Loucy (cell line): ENCODE measurements at regions not wholly inside any gene's neighbourhood (a gene's known extent, or its start where the extent isn't known, plus 50 kb on each side); places are given as distances from the start of the nearest gene placed in this dataset.

ENCODE experiments used
- H2AFZ ChIP-seq: fragments of 200-600 bp; sonication (generic); 2 replicates; pipeline ENCODE4 v1.6.0; 2016; ENCODE audit warnings: antibody characterized with exemption, mild to moderate bottlenecking, low read length, moderate library complexity
- H3F3A ChIP-seq: fragments of 200-600 bp; 2 replicates; pipeline ENCODE4 v1.6.0; 2016; ENCODE audit warnings: antibody characterized with exemption, low read depth, mild to moderate bottlenecking
- H3K27me3 ChIP-seq: fragments of 200-600 bp; sonication (generic); 2 replicates; pipeline ENCODE4 v1.6.1; 2014; ENCODE audit warnings: low read length, mild to moderate bottlenecking; ENCODE audit not compliant: insufficient read depth, poor library complexity, severe bottlenecking
- H3K36me3 ChIP-seq: fragments of 200-600 bp; sonication (generic); 2 replicates; pipeline ENCODE4 v1.6.1; 2016; ENCODE audit warnings: low read length; ENCODE audit not compliant: insufficient read depth
- H3K4me1 ChIP-seq: fragments of 200-600 bp; sonication (generic); 2 replicates; pipeline ENCODE4 v1.5.1; 2014; ENCODE audit warnings: low read length, mild to moderate bottlenecking; ENCODE audit not compliant: insufficient read depth, poor library complexity, severe bottlenecking
- H3K4me2 ChIP-seq: fragments of 200-600 bp; sonication (generic); 2 replicates; pipeline ENCODE4 v1.6.0; 2014; ENCODE audit warnings: antibody characterized with exemption, low read length, low read depth, mild to moderate bottlenecking; ENCODE audit not compliant: poor library complexity, severe bottlenecking
- H3K4me3 ChIP-seq: fragments of 200-600 bp; sonication (generic); 2 replicates; pipeline ENCODE4 v1.5.1; 2014; ENCODE audit warnings: low read length, mild to moderate bottlenecking, mixed read lengths; ENCODE audit not compliant: poor library complexity, severe bottlenecking
- H3K79me2 ChIP-seq: fragments of 200-600 bp; sonication (generic); 2 replicates; pipeline ENCODE4 v1.6.1; 2014; ENCODE audit warnings: low read length; ENCODE audit not compliant: insufficient read depth
- H3K9ac ChIP-seq: fragments of 200-600 bp; sonication (generic); 2 replicates; pipeline ENCODE4 v1.6.0; 2014; ENCODE audit warnings: mild to moderate bottlenecking, low read depth, low read length, moderate library complexity; ENCODE audit not compliant: poor library complexity, severe bottlenecking
- H3K9me2 ChIP-seq: fragments of 200-600 bp; sonication (generic); replicated peaks from 2 replicates; pipeline ENCODE4 v1.6.1; 2016; ENCODE audit warnings: low read depth, low read length, mixed read lengths
- H3K9me3 ChIP-seq: fragments of 200-600 bp; sonication (generic); 2 replicates; pipeline ENCODE4 v1.6.1; 2014; ENCODE audit warnings: mild to moderate bottlenecking, antibody characterized with exemption, low read length, low read depth; ENCODE audit not compliant: insufficient read depth
- H4K20me1 ChIP-seq: fragments of 200-600 bp; sonication (generic); 2 replicates; pipeline ENCODE4 v1.6.0; 2014; ENCODE audit warnings: antibody characterized with exemption, low read length, mild to moderate bottlenecking; ENCODE audit not compliant: insufficient read depth, poor library complexity, severe bottlenecking
- EZH2phosphoT487 ChIP-seq: fragments of 200-600 bp; IDR thresholded peaks from 2 replicates; pipeline ENCODE4 v1.6.1; 2018; ENCODE audit warnings: antibody characterized with exemption, mild to moderate bottlenecking, moderate library complexity, borderline replicate concordance
- TF ChIP-seq, protein P1 (sequence below): fragments of 200-600 bp; sonication (generic); conservative IDR thresholded peaks from 2 replicates; pipeline ENCODE4 v1.5.1; 2014; ENCODE audit warnings: mild to moderate bottlenecking, antibody characterized with exemption, low read length

DNA sequence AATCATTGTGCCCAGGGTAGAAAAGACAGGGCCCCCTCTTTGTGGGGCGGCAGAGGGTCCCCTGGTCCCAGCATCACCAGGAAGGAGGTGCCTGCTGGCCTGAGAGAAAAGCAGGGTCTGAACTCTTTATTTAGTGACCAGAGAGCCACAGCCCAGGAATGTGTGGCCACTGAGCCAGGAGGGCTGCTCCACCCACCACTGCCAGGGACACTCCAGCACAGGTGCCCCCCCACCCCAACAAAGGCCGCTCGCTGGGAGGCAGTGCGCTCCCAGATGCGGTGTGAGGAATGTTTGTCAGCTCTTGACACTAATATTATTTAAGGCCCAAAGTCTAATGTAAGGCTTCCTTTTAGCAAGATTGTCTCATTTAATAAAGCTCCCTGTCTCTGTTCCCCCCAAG lies 59.6 kb upstream of the ZMIZ1 start:
- Histone ChIP-seq H2AFZ (no peak overlapping the region), H3K4me2 (no peak overlapping the region), H3K9me2 (no peaks in the 10 kb centered on the region), H3F3A (no peaks in the 10 kb centered on the region), H3K4me3 (no peak overlapping the region), H3K4me1 (no peaks in the 10 kb centered on the region), H3K79me2 (no peaks in the 10 kb centered on the region), H3K9me3 (no peaks in the 10 kb centered on the region), H3K27me3 (no peaks in the 10 kb centered on the region), H3K36me3 (no peaks in the 10 kb centered on the region), H4K20me1 (no peaks in the 10 kb centered on the region), H3K9ac (no peak overlapping the region)
- TF ChIP-seq, protein P1, sequence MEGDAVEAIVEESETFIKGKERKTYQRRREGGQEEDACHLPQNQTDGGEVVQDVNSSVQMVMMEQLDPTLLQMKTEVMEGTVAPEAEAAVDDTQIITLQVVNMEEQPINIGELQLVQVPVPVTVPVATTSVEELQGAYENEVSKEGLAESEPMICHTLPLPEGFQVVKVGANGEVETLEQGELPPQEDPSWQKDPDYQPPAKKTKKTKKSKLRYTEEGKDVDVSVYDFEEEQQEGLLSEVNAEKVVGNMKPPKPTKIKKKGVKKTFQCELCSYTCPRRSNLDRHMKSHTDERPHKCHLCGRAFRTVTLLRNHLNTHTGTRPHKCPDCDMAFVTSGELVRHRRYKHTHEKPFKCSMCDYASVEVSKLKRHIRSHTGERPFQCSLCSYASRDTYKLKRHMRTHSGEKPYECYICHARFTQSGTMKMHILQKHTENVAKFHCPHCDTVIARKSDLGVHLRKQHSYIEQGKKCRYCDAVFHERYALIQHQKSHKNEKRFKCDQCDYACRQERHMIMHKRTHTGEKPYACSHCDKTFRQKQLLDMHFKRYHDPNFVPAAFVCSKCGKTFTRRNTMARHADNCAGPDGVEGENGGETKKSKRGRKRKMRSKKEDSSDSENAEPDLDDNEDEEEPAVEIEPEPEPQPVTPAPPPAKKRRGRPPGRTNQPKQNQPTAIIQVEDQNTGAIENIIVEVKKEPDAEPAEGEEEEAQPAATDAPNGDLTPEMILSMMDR, result no peak
- no peak for TF ChIP-seq EZH2phosphoT487

DNA sequence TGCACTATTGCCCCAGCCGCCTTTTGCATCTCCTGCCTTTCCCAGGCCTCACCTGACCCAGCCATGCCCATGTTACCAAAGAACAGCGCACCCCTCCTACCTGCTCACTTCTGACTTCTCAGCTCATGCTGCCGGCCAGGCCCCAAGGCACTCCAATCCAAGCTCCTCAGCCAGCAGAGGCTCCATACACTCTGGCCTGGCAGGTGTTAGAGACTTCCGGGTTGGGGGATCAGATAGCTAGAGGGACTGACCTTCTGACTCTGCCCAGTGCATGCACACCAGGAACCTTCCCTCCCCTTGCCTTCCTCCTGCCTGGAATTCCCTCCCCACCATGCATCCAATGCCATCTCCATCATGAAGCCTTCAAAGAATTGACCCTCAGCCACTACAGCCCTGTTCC lies 56.2 kb upstream of the ZMIZ1 start:
- Histone ChIP-seq H3K4me3 (no peak overlapping the region), H3K4me2 (no peak overlapping the region), H2AFZ (no peak overlapping the region), H3K9ac (no peak overlapping the region), H3K9me2 (no peaks in the 10 kb centered on the region), H4K20me1 (no peaks in the 10 kb centered on the region), H3K9me3 (no peaks in the 10 kb centered on the region), H3K4me1 (no peaks in the 10 kb centered on the region), H3F3A (no peaks in the 10 kb centered on the region), H3K36me3 (no peaks in the 10 kb centered on the region), H3K27me3 (no peaks in the 10 kb centered on the region), H3K79me2 (no peaks in the 10 kb centered on the region)
- no peak for TF ChIP-seq EZH2phosphoT487
- TF ChIP-seq, protein P1, result no peak

DNA sequence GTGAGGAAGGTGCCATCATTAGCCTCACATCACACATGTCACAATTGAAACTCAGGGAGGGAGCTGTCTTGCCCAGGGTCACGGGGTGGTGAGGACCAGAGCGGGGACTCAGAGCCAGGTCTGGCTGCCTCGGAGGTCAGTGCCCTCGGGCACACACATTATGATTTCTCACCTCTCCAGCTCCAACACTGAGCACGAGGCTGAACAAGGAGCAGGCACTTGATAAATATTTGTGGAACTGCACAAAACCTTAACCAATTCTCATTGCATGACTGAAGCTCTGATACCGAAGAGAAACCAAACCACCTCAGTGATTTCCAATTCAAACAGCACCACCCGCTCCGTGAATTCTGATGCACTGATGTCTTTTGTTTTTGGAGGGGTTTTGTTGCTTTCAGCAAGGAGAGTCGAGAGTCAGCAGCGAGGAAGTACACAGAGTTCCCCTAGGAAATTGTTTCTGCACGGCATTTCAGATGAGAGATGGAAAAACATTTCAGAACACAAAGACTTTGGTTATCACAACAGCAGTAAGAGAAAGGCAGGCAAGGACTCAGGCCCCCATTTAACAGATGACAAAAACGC lies 55.3 kb upstream of the ZMIZ1 start:
- Histone ChIP-seq H3K4me2 (no peak overlapping the region), H3K9me3 (no peaks in the 10 kb centered on the region), H3F3A (no peaks in the 10 kb centered on the region), H3K36me3 (no peaks in the 10 kb centered on the region), H3K9ac (no peak overlapping the region), H3K27me3 (no peaks in the 10 kb centered on the region), H3K79me2 (no peaks in the 10 kb centered on the region), H3K4me3 (no peak overlapping the region), H2AFZ (no peak overlapping the region), H3K4me1 (no peaks in the 10 kb centered on the region), H4K20me1 (no peaks in the 10 kb centered on the region), H3K9me2 (no peaks in the 10 kb centered on the region)
- no peak for TF ChIP-seq EZH2phosphoT487
- TF ChIP-seq, protein P1, result no peak
